ENCODE measurements at regions not wholly inside any gene's neighbourhood (a gene's known extent, or its start where the extent isn't known, plus 50 kb on each side); places are given as distances from the start of the nearest gene placed in this dataset.

DNA sequence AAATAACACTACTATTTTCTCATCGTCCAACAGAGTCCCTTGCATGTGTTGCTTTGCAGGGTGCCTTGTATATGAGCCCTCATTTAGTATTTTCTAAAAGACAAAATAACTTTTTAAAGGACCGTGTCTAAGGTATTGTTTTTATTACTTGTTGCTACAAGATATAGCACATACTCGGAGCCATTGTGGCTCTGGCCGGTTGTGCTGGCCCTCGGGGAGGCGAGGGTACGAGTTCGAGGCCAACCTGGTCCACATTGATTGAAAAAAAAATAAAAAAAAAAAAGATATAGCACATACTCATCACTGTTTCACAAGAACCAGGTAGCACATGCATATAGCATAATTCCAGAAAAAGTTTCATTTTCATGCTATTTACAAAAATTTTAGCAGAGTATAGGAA is 869.2 kb downstream of the MRPL39 start:
- TF ChIP-seq, protein P1, sequence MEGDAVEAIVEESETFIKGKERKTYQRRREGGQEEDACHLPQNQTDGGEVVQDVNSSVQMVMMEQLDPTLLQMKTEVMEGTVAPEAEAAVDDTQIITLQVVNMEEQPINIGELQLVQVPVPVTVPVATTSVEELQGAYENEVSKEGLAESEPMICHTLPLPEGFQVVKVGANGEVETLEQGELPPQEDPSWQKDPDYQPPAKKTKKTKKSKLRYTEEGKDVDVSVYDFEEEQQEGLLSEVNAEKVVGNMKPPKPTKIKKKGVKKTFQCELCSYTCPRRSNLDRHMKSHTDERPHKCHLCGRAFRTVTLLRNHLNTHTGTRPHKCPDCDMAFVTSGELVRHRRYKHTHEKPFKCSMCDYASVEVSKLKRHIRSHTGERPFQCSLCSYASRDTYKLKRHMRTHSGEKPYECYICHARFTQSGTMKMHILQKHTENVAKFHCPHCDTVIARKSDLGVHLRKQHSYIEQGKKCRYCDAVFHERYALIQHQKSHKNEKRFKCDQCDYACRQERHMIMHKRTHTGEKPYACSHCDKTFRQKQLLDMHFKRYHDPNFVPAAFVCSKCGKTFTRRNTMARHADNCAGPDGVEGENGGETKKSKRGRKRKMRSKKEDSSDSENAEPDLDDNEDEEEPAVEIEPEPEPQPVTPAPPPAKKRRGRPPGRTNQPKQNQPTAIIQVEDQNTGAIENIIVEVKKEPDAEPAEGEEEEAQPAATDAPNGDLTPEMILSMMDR (IDR thresholded peaks at IDR 0.05; ENCODE audit: low read depth, low read length, missing input control) = no peak
- TF ChIP-seq GABPA (IDR thresholded peaks at IDR 0.05 in 1 of 2, conservative IDR thresholded peaks at IDR 0.05 in 1 of 2) = no peak
- no peak for TF ChIP-seq FOXA1 (IDR thresholded peaks at IDR 0.05)
- TF ChIP-seq, protein P2, sequence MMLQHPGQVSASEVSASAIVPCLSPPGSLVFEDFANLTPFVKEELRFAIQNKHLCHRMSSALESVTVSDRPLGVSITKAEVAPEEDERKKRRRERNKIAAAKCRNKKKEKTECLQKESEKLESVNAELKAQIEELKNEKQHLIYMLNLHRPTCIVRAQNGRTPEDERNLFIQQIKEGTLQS (IDR thresholded peaks at IDR 0.05) = no peak
- TF ChIP-seq, protein P3, sequence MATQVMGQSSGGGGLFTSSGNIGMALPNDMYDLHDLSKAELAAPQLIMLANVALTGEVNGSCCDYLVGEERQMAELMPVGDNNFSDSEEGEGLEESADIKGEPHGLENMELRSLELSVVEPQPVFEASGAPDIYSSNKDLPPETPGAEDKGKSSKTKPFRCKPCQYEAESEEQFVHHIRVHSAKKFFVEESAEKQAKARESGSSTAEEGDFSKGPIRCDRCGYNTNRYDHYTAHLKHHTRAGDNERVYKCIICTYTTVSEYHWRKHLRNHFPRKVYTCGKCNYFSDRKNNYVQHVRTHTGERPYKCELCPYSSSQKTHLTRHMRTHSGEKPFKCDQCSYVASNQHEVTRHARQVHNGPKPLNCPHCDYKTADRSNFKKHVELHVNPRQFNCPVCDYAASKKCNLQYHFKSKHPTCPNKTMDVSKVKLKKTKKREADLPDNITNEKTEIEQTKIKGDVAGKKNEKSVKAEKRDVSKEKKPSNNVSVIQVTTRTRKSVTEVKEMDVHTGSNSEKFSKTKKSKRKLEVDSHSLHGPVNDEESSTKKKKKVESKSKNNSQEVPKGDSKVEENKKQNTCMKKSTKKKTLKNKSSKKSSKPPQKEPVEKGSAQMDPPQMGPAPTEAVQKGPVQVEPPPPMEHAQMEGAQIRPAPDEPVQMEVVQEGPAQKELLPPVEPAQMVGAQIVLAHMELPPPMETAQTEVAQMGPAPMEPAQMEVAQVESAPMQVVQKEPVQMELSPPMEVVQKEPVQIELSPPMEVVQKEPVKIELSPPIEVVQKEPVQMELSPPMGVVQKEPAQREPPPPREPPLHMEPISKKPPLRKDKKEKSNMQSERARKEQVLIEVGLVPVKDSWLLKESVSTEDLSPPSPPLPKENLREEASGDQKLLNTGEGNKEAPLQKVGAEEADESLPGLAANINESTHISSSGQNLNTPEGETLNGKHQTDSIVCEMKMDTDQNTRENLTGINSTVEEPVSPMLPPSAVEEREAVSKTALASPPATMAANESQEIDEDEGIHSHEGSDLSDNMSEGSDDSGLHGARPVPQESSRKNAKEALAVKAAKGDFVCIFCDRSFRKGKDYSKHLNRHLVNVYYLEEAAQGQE (IDR thresholded peaks at IDR 0.05) = no peak
- TF ChIP-seq FOXA2 (IDR thresholded peaks at IDR 0.05) = no peak
- TF ChIP-seq RAD21 (IDR thresholded peaks at IDR 0.05) = no peak
- TF ChIP-seq TAF1 (conservative IDR thresholded peaks at IDR 0.05) = no peak
- no peak for TF ChIP-seq SP1 (IDR thresholded peaks at IDR 0.05)
- TF ChIP-seq, protein P4, sequence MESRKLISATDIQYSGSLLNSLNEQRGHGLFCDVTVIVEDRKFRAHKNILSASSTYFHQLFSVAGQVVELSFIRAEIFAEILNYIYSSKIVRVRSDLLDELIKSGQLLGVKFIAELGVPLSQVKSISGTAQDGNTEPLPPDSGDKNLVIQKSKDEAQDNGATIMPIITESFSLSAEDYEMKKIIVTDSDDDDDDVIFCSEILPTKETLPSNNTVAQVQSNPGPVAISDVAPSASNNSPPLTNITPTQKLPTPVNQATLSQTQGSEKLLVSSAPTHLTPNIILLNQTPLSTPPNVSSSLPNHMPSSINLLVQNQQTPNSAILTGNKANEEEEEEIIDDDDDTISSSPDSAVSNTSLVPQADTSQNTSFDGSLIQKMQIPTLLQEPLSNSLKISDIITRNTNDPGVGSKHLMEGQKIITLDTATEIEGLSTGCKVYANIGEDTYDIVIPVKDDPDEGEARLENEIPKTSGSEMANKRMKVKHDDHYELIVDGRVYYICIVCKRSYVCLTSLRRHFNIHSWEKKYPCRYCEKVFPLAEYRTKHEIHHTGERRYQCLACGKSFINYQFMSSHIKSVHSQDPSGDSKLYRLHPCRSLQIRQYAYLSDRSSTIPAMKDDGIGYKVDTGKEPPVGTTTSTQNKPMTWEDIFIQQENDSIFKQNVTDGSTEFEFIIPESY (IDR thresholded peaks at IDR 0.05) = no peak
- TF ChIP-seq, protein P5, sequence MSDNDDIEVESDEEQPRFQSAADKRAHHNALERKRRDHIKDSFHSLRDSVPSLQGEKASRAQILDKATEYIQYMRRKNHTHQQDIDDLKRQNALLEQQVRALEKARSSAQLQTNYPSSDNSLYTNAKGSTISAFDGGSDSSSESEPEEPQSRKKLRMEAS (IDR thresholded peaks at IDR 0.05) = no peak
- no peak for TF ChIP-seq EGR1 (IDR thresholded peaks at IDR 0.05; ENCODE audit: low read depth in 2 of 2)
- no peak for TF ChIP-seq HNF4A (conservative IDR thresholded peaks at IDR 0.05)
- no peak for TF ChIP-seq RXRA (IDR thresholded peaks at IDR 0.05)
